H9 (cell line): ENCODE measurements at regions not wholly inside any gene's neighbourhood (a gene's known extent, or its start where the extent isn't known, plus 50 kb on each side); places are given as distances from the start of the nearest gene placed in this dataset.

Experiments used
- DNase-seq: peaks from one replicate; pipeline ENCODE4 v3.0.0-alpha.2; 2017
- H2AFZ ChIP-seq: one replicate; pipeline ENCODE4 v1.6.1; 2013; ENCODE audit warnings: mild to moderate bottlenecking, low read length, control low read depth, moderate library complexity
- H2AK5ac ChIP-seq: 2 replicates; pipeline ENCODE4 v1.6.1; 2013; ENCODE audit warnings: low read length, control low read depth, mixed read lengths; ENCODE audit not compliant: insufficient read length
- H2BK120ac ChIP-seq: one replicate; pipeline ENCODE4 v1.6.1; 2013; ENCODE audit warnings: low read depth, mild to moderate bottlenecking, low read length, control low read depth, inconsistent platforms; ENCODE audit not compliant: poor library complexity, severe bottlenecking
- H2BK12ac ChIP-seq: 2 replicates; pipeline ENCODE4 v1.6.1; 2013; ENCODE audit warnings: low read length, control low read depth, mixed read lengths, low read depth; ENCODE audit not compliant: insufficient read length
- H2BK15ac ChIP-seq: 2 replicates; pipeline ENCODE4 v1.6.1; 2013; ENCODE audit warnings: low read depth, low read length, control low read depth
- H2BK20ac ChIP-seq: one replicate; pipeline ENCODE4 v1.6.1; 2013; ENCODE audit warnings: low read depth, mild to moderate bottlenecking, low read length, control low read depth, inconsistent platforms; ENCODE audit not compliant: poor library complexity, severe bottlenecking
- H2BK5ac ChIP-seq: 2 replicates; pipeline ENCODE4 v1.6.1; 2013; ENCODE audit warnings: low read length, control low read depth, mixed read lengths; ENCODE audit not compliant: insufficient read length
- H3K14ac ChIP-seq: 2 replicates; pipeline ENCODE4 v1.6.1; 2013; ENCODE audit warnings: low read length, control low read depth; ENCODE audit not compliant: insufficient read depth
- H3K18ac ChIP-seq: 2 replicates; pipeline ENCODE4 v1.6.1; 2013; ENCODE audit warnings: low read depth, mild to moderate bottlenecking, mixed read lengths, low read length, control low read depth; ENCODE audit not compliant: insufficient read length
- H3K23ac ChIP-seq: 2 replicates; pipeline ENCODE4 v1.6.1; 2013; ENCODE audit warnings: low read length, control low read depth, mixed read lengths, low read depth; ENCODE audit not compliant: insufficient read length
- H3K23me2 ChIP-seq: 2 replicates; pipeline ENCODE4 v1.6.1; 2013; ENCODE audit warnings: low read depth, mild to moderate bottlenecking, mixed read lengths, low read length, control low read depth; ENCODE audit not compliant: insufficient read length, poor library complexity, severe bottlenecking
- H3K27ac ChIP-seq: 2 replicates; pipeline ENCODE4 v1.5.1; 2013; ENCODE audit warnings: low read length, control low read depth, mixed read lengths, low read depth; ENCODE audit not compliant: insufficient read length
- H3K27me3 ChIP-seq: 2 replicates; pipeline ENCODE4 v1.6.1; 2013; ENCODE audit warnings: low read length, control low read depth, inconsistent platforms; ENCODE audit not compliant: insufficient read depth
- H3K4ac ChIP-seq: 2 replicates; pipeline ENCODE4 v1.6.1; 2013; ENCODE audit warnings: low read depth, mild to moderate bottlenecking, control low read depth, inconsistent platforms, low read length, moderate library complexity
- H3K4me1 ChIP-seq: 2 replicates; pipeline ENCODE4 v1.6.1; 2013; ENCODE audit warnings: low read length, control low read depth, inconsistent platforms; ENCODE audit not compliant: insufficient read depth
- H3K4me2 ChIP-seq: 2 replicates; pipeline ENCODE4 v1.6.1; 2013; ENCODE audit warnings: low read length, control low read depth, mixed read lengths; ENCODE audit not compliant: insufficient read length, insufficient read depth
- H3K56ac ChIP-seq: 2 replicates; pipeline ENCODE4 v1.6.1; 2013; ENCODE audit warnings: low read depth, mild to moderate bottlenecking, mixed read lengths, low read length, control low read depth; ENCODE audit not compliant: insufficient read length
- H3K79me1 ChIP-seq: 2 replicates; pipeline ENCODE4 v1.6.1; 2013; ENCODE audit warnings: low read depth, mild to moderate bottlenecking, moderate library complexity, low read length, control low read depth, inconsistent platforms; ENCODE audit not compliant: insufficient read depth, poor library complexity, severe bottlenecking
- H3K79me2 ChIP-seq: 2 replicates; pipeline ENCODE4 v1.6.1; 2013; ENCODE audit warnings: low read length, control low read depth, inconsistent platforms; ENCODE audit not compliant: insufficient read depth
- H3K9ac ChIP-seq: 2 replicates; pipeline ENCODE4 v1.6.1; 2013; ENCODE audit warnings: low read length, control low read depth, mixed read lengths; ENCODE audit not compliant: insufficient read length; ENCODE audit errors: extremely low read depth
- H3K9me3 ChIP-seq: one replicate; pipeline ENCODE4 v1.6.1; 2013; ENCODE audit warnings: low read depth, low read length, inconsistent platforms; ENCODE audit not compliant: control insufficient read depth
- H3T11ph ChIP-seq: one replicate; pipeline ENCODE4 v1.6.1; 2013; ENCODE audit warnings: mild to moderate bottlenecking, low read length, control low read depth, inconsistent platforms
- H4K20me1 ChIP-seq: one replicate; pipeline ENCODE4 v1.6.1; 2013; ENCODE audit not compliant: control insufficient read depth, insufficient read length, insufficient read depth
- H4K5ac ChIP-seq: 2 replicates; pipeline ENCODE4 v1.6.1; 2013; ENCODE audit warnings: low read depth, mild to moderate bottlenecking, mixed read lengths, low read length, control low read depth; ENCODE audit not compliant: insufficient read length
- H4K8ac ChIP-seq: replicated peaks from 2 replicates; pipeline ENCODE4 v1.6.1; 2013; ENCODE audit warnings: low read length, control low read depth, mixed read lengths, low read depth; ENCODE audit not compliant: insufficient read length
- H4K91ac ChIP-seq: 2 replicates; pipeline ENCODE4 v1.6.1; 2013; ENCODE audit warnings: low read depth, mild to moderate bottlenecking, moderate library complexity, mixed read lengths, low read length, control low read depth; ENCODE audit not compliant: insufficient read length
- H3K27ac Mint-ChIP-seq, 3 experiments: 2 replicates in 2 of 3; 3 replicates in 1 of 3; pipeline ENCODE4 v1.8.0; 2020 to 2021; ENCODE audit warnings: mixed read lengths in 3 of 3, mild to moderate bottlenecking in 1 of 3, moderate library complexity in 1 of 3
- H3K27me3 Mint-ChIP-seq: 2 replicates; pipeline ENCODE4 v1.8.0; 2021; ENCODE audit warnings: low read depth, mild to moderate bottlenecking, moderate library complexity, mixed read lengths
- H3K36me3 Mint-ChIP-seq, 3 experiments: 2 replicates in 2 of 3; 3 replicates in 1 of 3; pipeline ENCODE4 v1.8.0; 2020 to 2021; ENCODE audit warnings: low read depth in 3 of 3, mixed read lengths in 3 of 3; ENCODE audit not compliant: insufficient read depth in 1 of 3
- H3K4me1 Mint-ChIP-seq, 2 experiments: 2 replicates each; pipeline ENCODE4 v1.8.0; 2020; ENCODE audit warnings: mixed read lengths in 2 of 2
- H3K4me3 Mint-ChIP-seq, 2 experiments: 2 replicates in 1 of 2; 3 replicates in 1 of 2; pipeline ENCODE4 v1.8.0; 2020 to 2021; ENCODE audit warnings: mild to moderate bottlenecking in 2 of 2, mixed read lengths in 2 of 2, moderate library complexity in 1 of 2
- H3K9me3 Mint-ChIP-seq, 2 experiments: 2 replicates in 1 of 2; 3 replicates in 1 of 2; pipeline ENCODE4 v1.8.0; 2020; ENCODE audit warnings: mild to moderate bottlenecking in 2 of 2, mixed read lengths in 2 of 2, moderate library complexity in 1 of 2
- CTCF ChIP-seq: fragments of 200-600 bp; sonication (generic); conservative IDR thresholded peaks from 3 replicates; pipeline ENCODE4 v1.8.0; 2021; ENCODE audit warnings: antibody characterized with exemption, mild to moderate bottlenecking
- WGBS: extraction: QIAGEN DNeasy Blood & Tissue Kit; methylation state at CpG from one replicate; pipeline ENCODE4 v1.1.7; 2013; ENCODE audit warnings: missing lambda C conversion rate, low lambda C conversion rate, mixed read lengths; ENCODE audit not compliant: insufficient read length; ENCODE audit errors: extremely low coverage; 5-methylcytosine and 5-hydroxymethylcytosine counted together

- Histone ChIP-seq H3K79me1 (no peaks in the 10 kb centered on the region), H3K9me3 (no peaks in the 10 kb centered on the region), H3K79me2 (no peaks in the 10 kb centered on the region), H2BK5ac (no peak overlapping the region), H3K9ac (no peak overlapping the region), H3K4ac (no peak overlapping the region), H2AFZ (no peak overlapping the region), H3K4me2 (no peak overlapping the region), H2AK5ac (no peak overlapping the region), H3K27me3 (no peaks in the 10 kb centered on the region), H4K8ac (no peak overlapping the region), H2BK12ac (no peak overlapping the region), H3K23ac (no peak overlapping the region), H2BK20ac (no peak overlapping the region), H3K14ac (no peak overlapping the region), H3K23me2 (no peaks in the 10 kb centered on the region), H3K27ac (peak overlapping the region; percentile 29), H3K4me1 (peaks cover 7% of the 10 kb centered on the region; the same call in 1 of the 2 replicates), H3K18ac (no peak overlapping the region), H4K91ac (no peak overlapping the region), H2BK15ac (no peak overlapping the region), H4K5ac (no peak overlapping the region), H3T11ph (no peak overlapping the region), H3K56ac (no peak overlapping the region), H2BK120ac (no peak overlapping the region), H4K20me1 (no peaks in the 10 kb centered on the region)
- no peak overlapping the region; a peak in 1 of 5 replicates for H3K4me3 Mint-ChIP-seq
- WGBS, result no CpG with 5 or more reads among the region's 9 CpGs
- H3K27me3 Mint-ChIP-seq, result no peaks in the 10 kb centered on the region
- H3K4me1 Mint-ChIP-seq, result peaks cover 18 to 31% of the 10 kb centered on the region in 2 experiments
- TF ChIP-seq CTCF, result no peak
- H3K36me3 Mint-ChIP-seq, result no peaks in the 10 kb centered on the region
- no peak for DNase-seq
- H3K27ac Mint-ChIP-seq, result peak overlapping the region; percentile 90 to 95 (median 91)
- H3K9me3 Mint-ChIP-seq, result no peaks in the 10 kb centered on the region
Observed at GRCh38 chr6:129946439-129947140, 71.8 kb upstream of the L3MBTL3 start.
